Endothelial cell of umbilical vein (primary cell): ENCODE measurements at regions not wholly inside any gene's neighbourhood (a gene's known extent, or its start where the extent isn't known, plus 50 kb on each side); places are given as distances from the start of the nearest gene placed in this dataset.

ENCODE experiments used
- BruUV-seq: library from RNA; stranded (reverse); fragments of 400-500 nt; replicated peaks from 2 replicates; lab custom pipeline; 2021; lab: Mats Ljungman, UMichigan
- CTCF ChIA-PET: fragments of 300-600, 350-600 bp; sonication (Branson Sonifier 250); formaldehyde crosslinking; loops from one replicate; lab custom pipeline; 2021; ENCODE audit warnings: antibody characterized with exemption, inconsistent platforms; lab: Charles Lee
- POLR2A ChIA-PET: fragments of 300-600, 350-600 bp; sonication (Branson Sonifier 250); formaldehyde crosslinking; loops from one replicate; lab custom pipeline; 2021; ENCODE audit warnings: antibody characterized with exemption, inconsistent platforms; lab: Charles Lee
- DNase-seq: peaks from one replicate; pipeline ENCODE4 v3.0.0-alpha.2; 2011; ENCODE audit warnings: low read depth, low spot score
- FAIRE-seq: peaks from 2 replicates; lab custom pipeline; 2011; peaks lifted over from hg19 to GRCh38; lab: Jason Lieb, UNC
- H2AFZ ChIP-seq: 2 replicates; pipeline ENCODE4 v1.6.0; 2012; ENCODE audit warnings: low read depth, low read length, control low read depth, inconsistent platforms
- H3K27ac ChIP-seq: 2 replicates; pipeline ENCODE4 v1.5.1; 2011; ENCODE audit warnings: low read depth, mild to moderate bottlenecking, control low read depth, low read length, moderate library complexity; ENCODE audit not compliant: insufficient read depth
- H3K27me3 ChIP-seq, 2 experiments: 2 replicates each; pipeline versions ENCODE4 v1.6.0 to v1.6.1; 2011; ENCODE audit warnings: low read length in 2 of 2, mixed read lengths in 1 of 2; ENCODE audit not compliant: control insufficient read depth in 2 of 2, insufficient read depth in 2 of 2
- H3K36me3 ChIP-seq, 2 experiments: 2 replicates in 1 of 2; 3 replicates in 1 of 2; pipeline ENCODE4 v1.5.1; 2011; ENCODE audit warnings: low read length in 2 of 2, mild to moderate bottlenecking in 1 of 2, moderate library complexity in 1 of 2; ENCODE audit not compliant: control insufficient read depth in 2 of 2, insufficient read depth in 2 of 2; ENCODE audit errors: extremely low read depth in 1 of 2
- H3K4me1 ChIP-seq: 3 replicates; pipeline ENCODE4 v1.5.1; 2011; ENCODE audit warnings: mild to moderate bottlenecking, low read length; ENCODE audit not compliant: control insufficient read depth, insufficient read depth; ENCODE audit errors: extremely low read depth
- H3K4me2 ChIP-seq: 2 replicates; pipeline ENCODE4 v1.6.1; 2011; ENCODE audit warnings: low read length, control low read depth, mixed read lengths; ENCODE audit not compliant: insufficient read depth
- H3K4me3 ChIP-seq, 3 experiments: fragments of 200-600 bp in 1 of 3; sonication (generic), shearing (Covaris generic) in 1 of 3; replicated peaks in 1 of 3; 2 replicates each; pipeline ENCODE4 v1.5.1; 2011 to 2016; ENCODE audit warnings: control low read depth in 3 of 3, low read length in 3 of 3, mild to moderate bottlenecking in 2 of 3, inconsistent platforms in 1 of 3, low read depth in 1 of 3, moderate library complexity in 1 of 3; ENCODE audit not compliant: insufficient read depth in 1 of 3
- H3K79me2 ChIP-seq: 2 replicates; pipeline ENCODE4 v1.6.0; 2012; ENCODE audit warnings: low read length, inconsistent platforms; ENCODE audit not compliant: control insufficient read depth, insufficient read depth
- H3K9ac ChIP-seq: replicated peaks from 2 replicates; pipeline ENCODE3; 2011; ENCODE audit warnings: low read length, control low read depth; ENCODE audit not compliant: insufficient read depth; ENCODE audit errors: extremely low read depth
- H3K9me1 ChIP-seq: replicated peaks from 3 replicates; pipeline ENCODE4 v1.6.0; 2011; ENCODE audit warnings: mild to moderate bottlenecking, low read length; ENCODE audit not compliant: control insufficient read depth, insufficient read depth; ENCODE audit errors: extremely low read depth
- H3K9me3 ChIP-seq: replicated peaks from 2 replicates; pipeline ENCODE4 v1.5.1; 2012; ENCODE audit warnings: low read length, inconsistent platforms; ENCODE audit not compliant: control insufficient read depth, insufficient read depth
- H4K20me1 ChIP-seq: replicated peaks from 2 replicates; pipeline ENCODE3; 2011; ENCODE audit warnings: mild to moderate bottlenecking, low read length; ENCODE audit not compliant: control insufficient read depth, insufficient read depth; ENCODE audit errors: extremely low read depth
- CTCF ChIP-seq, 2 donors: IDR thresholded peaks; 1 replicate in 1 of 2; 2 replicates in 1 of 2; pipeline ENCODE4 v1.5.1; 2011; ENCODE audit warnings: low read length in 2 of 2, mild to moderate bottlenecking in 2 of 2, moderate library complexity in 2 of 2, control low read depth in 1 of 2, inconsistent platforms in 1 of 2, low read depth in 1 of 2; ENCODE audit not compliant: insufficient read depth in 1 of 2; ENCODE audit errors: extremely low read depth in 1 of 2
- EZH2 ChIP-seq: IDR thresholded peaks from 2 replicates; pipeline ENCODE4 v1.6.1; 2012; ENCODE audit warnings: borderline replicate concordance, low read depth, mild to moderate bottlenecking, moderate library complexity, low read length, inconsistent platforms; ENCODE audit not compliant: severe bottlenecking
- FOS ChIP-seq: IDR thresholded peaks from 2 replicates; pipeline ENCODE4 v1.6.1; 2011; ENCODE audit warnings: mild to moderate bottlenecking, low read length, moderate library complexity, borderline replicate concordance; ENCODE audit not compliant: insufficient read depth
- GATA2 ChIP-seq: IDR thresholded peaks from 2 replicates; pipeline ENCODE4 v1.7.0; 2011; ENCODE audit warnings: low read depth, mild to moderate bottlenecking, moderate library complexity, mixed read lengths, low read length; ENCODE audit not compliant: insufficient read length, insufficient read depth
- JUN ChIP-seq: IDR thresholded peaks from 2 replicates; pipeline ENCODE4 v1.6.1; 2011; ENCODE audit warnings: borderline replicate concordance, low read depth; ENCODE audit not compliant: insufficient read length, insufficient read depth
- MAX ChIP-seq: IDR thresholded peaks from 2 replicates; pipeline ENCODE4 v1.6.1; 2011; ENCODE audit not compliant: insufficient read depth, insufficient read length
- MYC ChIP-seq: IDR thresholded peaks from one replicate; pipeline ENCODE4 v1.6.1; 2011; ENCODE audit warnings: mild to moderate bottlenecking, low read depth, low read length
- POLR2A ChIP-seq: IDR thresholded peaks from 2 replicates; pipeline ENCODE4 v1.6.1; 2012; ENCODE audit warnings: low read depth, mild to moderate bottlenecking, control low read depth, low read length
- POLR2AphosphoS5 ChIP-seq: IDR thresholded peaks from 2 replicates; pipeline ENCODE4 v1.6.1; 2012; ENCODE audit warnings: low read depth, mild to moderate bottlenecking, control low read depth, low read length, moderate library complexity; ENCODE audit not compliant: insufficient read depth
- dilution Hi-C: fragments of 300-500 bp; cut with MboI; formaldehyde crosslinking; loops from one replicate; pipeline ENCODE4 v1.15.0; 2019; ENCODE audit warnings: low sequenced_read_pairs; ENCODE audit not compliant: extremely low pct_ligation_motif_present
- intact Hi-C: fragments of 100-400 bp; cut with micrococcal nuclease; formaldehyde crosslinking; loops from one replicate; pipeline ENCODE4 v1.10.0; 2022

GRCh38 chr14:100384277-100384676 lies 61.1 kb downstream of the SLC25A47 start:
- Histone ChIP-seq H3K4me2 (no peak overlapping the region), H3K36me3 (peaks cover 0 to 3% of the 10 kb centered on the region in 2 experiments), H3K27me3 (no peaks in the 10 kb centered on the region), H2AFZ (no peak overlapping the region), H4K20me1 (no peaks in the 10 kb centered on the region), H3K4me1 (peaks cover 32% of the 10 kb centered on the region), H3K9ac (no peak overlapping the region), H3K9me3 (no peaks in the 10 kb centered on the region), H3K9me1 (no peaks in the 10 kb centered on the region), H3K79me2 (peaks cover 9% of the 10 kb centered on the region), H3K4me3 (no peak overlapping the region), H3K27ac (no peak overlapping the region)
- no peak for DNase-seq
- intact Hi-C loops (loop anchor here (1.0 to 10.0 kb wide), 5 partner anchors 141 to 1281 kb away; no protein-coding TSS in a partner anchor), dilution Hi-C loops (no loop called here)
- FAIRE-seq: no peak
- ChIA-PET CTCF (interaction anchor here (0.7 to 8.3 kb wide), 34 partner anchors 9 to 1280 kb away, joined by 3 to 326 read pairs (median 11); partner anchors contain the start of gene WDR25), POLR2A (no interaction called here)
- no TSS peak for BruUV-seq
- TF ChIP-seq GATA2 (no peak), EZH2 (no peak), CTCF (IDR thresholded peaks at IDR 0.05; ENCODE audit: extremely low read depth in 1 of 2, insufficient read depth in 1 of 2, low read depth in 1 of 2, low read length in 2 of 2) (no peak), JUN (no peak), MYC (no peak), MAX (no peak), POLR2A (no peak), FOS (no peak), POLR2AphosphoS5 (no peak)
